Activated CD8-positive, alpha-beta memory T cell treated with anti-CD3 and anti-CD28 coated beads for 1 hour (primary cell): ENCODE measurements at regions not wholly inside any gene's neighbourhood (a gene's known extent, or its start where the extent isn't known, plus 50 kb on each side); places are given as distances from the start of the nearest gene placed in this dataset.

Experiments
- DNase-seq, 2 donors: peaks; one replicate each; pipeline ENCODE4 v3.0.0-alpha.2; 2020; ENCODE audit warnings: low read depth in 1 of 2; ENCODE audit errors: extremely low read depth in 1 of 2

DNA sequence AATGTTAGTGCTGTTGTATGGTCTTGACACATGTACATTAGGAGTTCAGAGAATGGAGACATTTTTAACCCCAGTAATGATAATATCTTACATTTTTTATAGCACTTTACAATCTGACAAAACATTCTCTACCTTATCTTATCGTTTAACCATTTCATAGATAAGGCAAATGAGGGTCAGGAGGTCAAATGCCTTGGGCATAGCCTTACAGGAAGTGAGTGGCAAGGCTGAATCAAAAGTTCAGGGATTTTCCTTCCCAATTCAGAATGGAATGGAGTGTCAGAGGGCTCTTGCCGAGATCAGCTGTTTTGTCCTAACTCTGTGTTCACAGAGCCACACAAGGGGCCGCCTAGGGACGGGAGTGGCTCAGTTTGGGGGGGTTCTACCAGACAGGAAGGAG lies 57.6 kb upstream of the AK4 start:
- no peak for DNase-seq

DNA sequence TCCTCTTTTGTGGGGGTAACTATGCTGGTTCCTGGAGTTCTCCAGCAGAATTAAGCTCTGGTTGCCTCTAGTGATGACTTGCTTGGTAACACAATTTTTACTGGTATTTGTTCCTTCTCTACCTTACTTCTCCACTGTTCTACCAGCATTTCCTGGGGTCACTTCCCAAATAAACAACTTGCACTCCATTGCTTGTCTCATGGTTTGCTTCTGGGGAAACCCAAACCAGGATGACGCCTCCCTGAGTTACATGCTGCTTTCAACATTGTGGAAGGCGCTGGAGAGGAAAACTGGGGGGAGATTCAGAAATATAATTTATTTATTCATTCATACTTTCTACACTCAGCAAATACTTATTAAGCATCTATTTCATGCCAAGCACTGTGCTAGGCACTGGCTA lies 55.3 kb upstream of the AK4 start:
- no peak for DNase-seq

- DNase-seq = no peak
Measured at GRCh38 chr1:65097076-65097475, 50.9 kb upstream of the AK4 start.
